Endothelial cell of umbilical vein (primary cell): ENCODE measurements at regions not wholly inside any gene's neighbourhood (a gene's known extent, or its start where the extent isn't known, plus 50 kb on each side); places are given as distances from the start of the nearest gene placed in this dataset.

Experiments used
- BruUV-seq: library from RNA; stranded (reverse); fragments of 400-500 nt; replicated peaks from 2 replicates; lab custom pipeline; 2021; lab: Mats Ljungman, UMichigan
- CTCF ChIA-PET: fragments of 300-600, 350-600 bp; sonication (Branson Sonifier 250); formaldehyde crosslinking; loops from one replicate; lab custom pipeline; 2021; ENCODE audit warnings: antibody characterized with exemption, inconsistent platforms; lab: Charles Lee
- POLR2A ChIA-PET: fragments of 300-600, 350-600 bp; sonication (Branson Sonifier 250); formaldehyde crosslinking; loops from one replicate; lab custom pipeline; 2021; ENCODE audit warnings: antibody characterized with exemption, inconsistent platforms; lab: Charles Lee
- DNase-seq: peaks from one replicate; pipeline ENCODE4 v3.0.0-alpha.2; 2011; ENCODE audit warnings: low read depth, low spot score
- FAIRE-seq: peaks from 2 replicates; lab custom pipeline; 2011; peaks lifted over from hg19 to GRCh38; lab: Jason Lieb, UNC
- H2AFZ ChIP-seq: 2 replicates; pipeline ENCODE4 v1.6.0; 2012; ENCODE audit warnings: low read depth, low read length, control low read depth, inconsistent platforms
- H3K27ac ChIP-seq: 2 replicates; pipeline ENCODE4 v1.5.1; 2011; ENCODE audit warnings: low read depth, mild to moderate bottlenecking, control low read depth, low read length, moderate library complexity; ENCODE audit not compliant: insufficient read depth
- H3K27me3 ChIP-seq, 2 experiments: 2 replicates each; pipeline versions ENCODE4 v1.6.0 to v1.6.1; 2011; ENCODE audit warnings: low read length in 2 of 2, mixed read lengths in 1 of 2; ENCODE audit not compliant: control insufficient read depth in 2 of 2, insufficient read depth in 2 of 2
- H3K36me3 ChIP-seq, 2 experiments: 2 replicates in 1 of 2; 3 replicates in 1 of 2; pipeline ENCODE4 v1.5.1; 2011; ENCODE audit warnings: low read length in 2 of 2, mild to moderate bottlenecking in 1 of 2, moderate library complexity in 1 of 2; ENCODE audit not compliant: control insufficient read depth in 2 of 2, insufficient read depth in 2 of 2; ENCODE audit errors: extremely low read depth in 1 of 2
- H3K4me1 ChIP-seq: 3 replicates; pipeline ENCODE4 v1.5.1; 2011; ENCODE audit warnings: mild to moderate bottlenecking, low read length; ENCODE audit not compliant: control insufficient read depth, insufficient read depth; ENCODE audit errors: extremely low read depth
- H3K4me2 ChIP-seq: 2 replicates; pipeline ENCODE4 v1.6.1; 2011; ENCODE audit warnings: low read length, control low read depth, mixed read lengths; ENCODE audit not compliant: insufficient read depth
- H3K4me3 ChIP-seq, 3 experiments: fragments of 200-600 bp in 1 of 3; sonication (generic), shearing (Covaris generic) in 1 of 3; replicated peaks in 1 of 3; 2 replicates each; pipeline ENCODE4 v1.5.1; 2011 to 2016; ENCODE audit warnings: control low read depth in 3 of 3, low read length in 3 of 3, mild to moderate bottlenecking in 2 of 3, inconsistent platforms in 1 of 3, low read depth in 1 of 3, moderate library complexity in 1 of 3; ENCODE audit not compliant: insufficient read depth in 1 of 3
- H3K79me2 ChIP-seq: 2 replicates; pipeline ENCODE4 v1.6.0; 2012; ENCODE audit warnings: low read length, inconsistent platforms; ENCODE audit not compliant: control insufficient read depth, insufficient read depth
- H3K9ac ChIP-seq: replicated peaks from 2 replicates; pipeline ENCODE3; 2011; ENCODE audit warnings: low read length, control low read depth; ENCODE audit not compliant: insufficient read depth; ENCODE audit errors: extremely low read depth
- H3K9me1 ChIP-seq: replicated peaks from 3 replicates; pipeline ENCODE4 v1.6.0; 2011; ENCODE audit warnings: mild to moderate bottlenecking, low read length; ENCODE audit not compliant: control insufficient read depth, insufficient read depth; ENCODE audit errors: extremely low read depth
- H3K9me3 ChIP-seq: replicated peaks from 2 replicates; pipeline ENCODE4 v1.5.1; 2012; ENCODE audit warnings: low read length, inconsistent platforms; ENCODE audit not compliant: control insufficient read depth, insufficient read depth
- H4K20me1 ChIP-seq: replicated peaks from 2 replicates; pipeline ENCODE3; 2011; ENCODE audit warnings: mild to moderate bottlenecking, low read length; ENCODE audit not compliant: control insufficient read depth, insufficient read depth; ENCODE audit errors: extremely low read depth
- CTCF ChIP-seq, 2 donors: IDR thresholded peaks; 1 replicate in 1 of 2; 2 replicates in 1 of 2; pipeline ENCODE4 v1.5.1; 2011; ENCODE audit warnings: low read length in 2 of 2, mild to moderate bottlenecking in 2 of 2, moderate library complexity in 2 of 2, control low read depth in 1 of 2, inconsistent platforms in 1 of 2, low read depth in 1 of 2; ENCODE audit not compliant: insufficient read depth in 1 of 2; ENCODE audit errors: extremely low read depth in 1 of 2
- EZH2 ChIP-seq: IDR thresholded peaks from 2 replicates; pipeline ENCODE4 v1.6.1; 2012; ENCODE audit warnings: borderline replicate concordance, low read depth, mild to moderate bottlenecking, moderate library complexity, low read length, inconsistent platforms; ENCODE audit not compliant: severe bottlenecking
- FOS ChIP-seq: IDR thresholded peaks from 2 replicates; pipeline ENCODE4 v1.6.1; 2011; ENCODE audit warnings: mild to moderate bottlenecking, low read length, moderate library complexity, borderline replicate concordance; ENCODE audit not compliant: insufficient read depth
- GATA2 ChIP-seq: IDR thresholded peaks from 2 replicates; pipeline ENCODE4 v1.7.0; 2011; ENCODE audit warnings: low read depth, mild to moderate bottlenecking, moderate library complexity, mixed read lengths, low read length; ENCODE audit not compliant: insufficient read length, insufficient read depth
- JUN ChIP-seq: IDR thresholded peaks from 2 replicates; pipeline ENCODE4 v1.6.1; 2011; ENCODE audit warnings: borderline replicate concordance, low read depth; ENCODE audit not compliant: insufficient read length, insufficient read depth
- MAX ChIP-seq: IDR thresholded peaks from 2 replicates; pipeline ENCODE4 v1.6.1; 2011; ENCODE audit not compliant: insufficient read depth, insufficient read length
- MYC ChIP-seq: IDR thresholded peaks from one replicate; pipeline ENCODE4 v1.6.1; 2011; ENCODE audit warnings: mild to moderate bottlenecking, low read depth, low read length
- POLR2A ChIP-seq: IDR thresholded peaks from 2 replicates; pipeline ENCODE4 v1.6.1; 2012; ENCODE audit warnings: low read depth, mild to moderate bottlenecking, control low read depth, low read length
- POLR2AphosphoS5 ChIP-seq: IDR thresholded peaks from 2 replicates; pipeline ENCODE4 v1.6.1; 2012; ENCODE audit warnings: low read depth, mild to moderate bottlenecking, control low read depth, low read length, moderate library complexity; ENCODE audit not compliant: insufficient read depth
- dilution Hi-C: fragments of 300-500 bp; cut with MboI; formaldehyde crosslinking; loops from one replicate; pipeline ENCODE4 v1.15.0; 2019; ENCODE audit warnings: low sequenced_read_pairs; ENCODE audit not compliant: extremely low pct_ligation_motif_present
- intact Hi-C: fragments of 100-400 bp; cut with micrococcal nuclease; formaldehyde crosslinking; loops from one replicate; pipeline ENCODE4 v1.10.0; 2022

GRCh38 chr2:58893656-58894351 is 652.7 kb upstream of the FANCL start:
- Histone ChIP-seq H3K27ac (no peak overlapping the region), H2AFZ (no peak overlapping the region), H3K79me2 (no peaks in the 10 kb centered on the region), H3K9me3 (no peaks in the 10 kb centered on the region), H4K20me1 (no peaks in the 10 kb centered on the region), H3K4me3 (no peak overlapping the region), H3K27me3 (no peaks in the 10 kb centered on the region), H3K36me3 (no peaks in the 10 kb centered on the region), H3K9ac (no peak overlapping the region), H3K4me1 (no peaks in the 10 kb centered on the region), H3K9me1 (no peaks in the 10 kb centered on the region), H3K4me2 (no peak overlapping the region)
- POLR2A ChIA-PET: no interaction called here
- no peak for DNase-seq
- dilution Hi-C loops (no loop called here), intact Hi-C loops (no loop called here)
- CTCF ChIA-PET: no interaction called here
- no peak for FAIRE-seq
- no peak for TF ChIP-seq MAX
- no peak for TF ChIP-seq GATA2
- TF ChIP-seq JUN: no peak
- TF ChIP-seq POLR2A: no peak
- TF ChIP-seq CTCF (IDR thresholded peaks at IDR 0.05; ENCODE audit: extremely low read depth in 1 of 2, insufficient read depth in 1 of 2, low read depth in 1 of 2, low read length in 2 of 2): no peak
- no peak for TF ChIP-seq POLR2AphosphoS5
- no peak for TF ChIP-seq FOS
- TF ChIP-seq EZH2: no peak
- TF ChIP-seq MYC: no peak
- no TSS peak for BruUV-seq
